ENCODE measurements at regions not wholly inside any gene's neighbourhood (a gene's known extent, or its start where the extent isn't known, plus 50 kb on each side); places are given as distances from the start of the nearest gene placed in this dataset.

DNA sequence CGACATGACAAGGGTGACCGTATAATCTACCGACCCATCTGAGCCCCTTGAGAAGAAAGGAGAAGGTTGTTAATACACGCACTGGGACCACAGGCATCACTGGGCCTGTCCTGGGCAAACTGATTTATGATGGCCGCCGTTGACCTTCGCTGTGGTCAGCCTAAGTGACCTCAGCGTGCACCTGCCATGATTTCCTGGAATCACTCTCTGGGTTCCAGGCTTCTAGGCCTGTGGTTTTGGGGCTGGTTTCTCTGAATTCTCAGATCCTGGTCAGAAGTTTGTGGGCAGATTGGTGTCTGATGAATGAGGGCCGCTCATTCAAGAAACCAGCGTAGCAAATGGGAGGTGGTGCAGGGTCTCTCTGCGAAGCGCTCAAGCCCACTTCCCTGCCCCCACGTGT is 64.0 kb downstream of the SIK1 start:
- TF ChIP-seq EZH2 (IDR thresholded peaks at IDR 0.05; ENCODE audit: borderline replicate concordance, low read length) = no peak
- TF ChIP-seq, protein P1, sequence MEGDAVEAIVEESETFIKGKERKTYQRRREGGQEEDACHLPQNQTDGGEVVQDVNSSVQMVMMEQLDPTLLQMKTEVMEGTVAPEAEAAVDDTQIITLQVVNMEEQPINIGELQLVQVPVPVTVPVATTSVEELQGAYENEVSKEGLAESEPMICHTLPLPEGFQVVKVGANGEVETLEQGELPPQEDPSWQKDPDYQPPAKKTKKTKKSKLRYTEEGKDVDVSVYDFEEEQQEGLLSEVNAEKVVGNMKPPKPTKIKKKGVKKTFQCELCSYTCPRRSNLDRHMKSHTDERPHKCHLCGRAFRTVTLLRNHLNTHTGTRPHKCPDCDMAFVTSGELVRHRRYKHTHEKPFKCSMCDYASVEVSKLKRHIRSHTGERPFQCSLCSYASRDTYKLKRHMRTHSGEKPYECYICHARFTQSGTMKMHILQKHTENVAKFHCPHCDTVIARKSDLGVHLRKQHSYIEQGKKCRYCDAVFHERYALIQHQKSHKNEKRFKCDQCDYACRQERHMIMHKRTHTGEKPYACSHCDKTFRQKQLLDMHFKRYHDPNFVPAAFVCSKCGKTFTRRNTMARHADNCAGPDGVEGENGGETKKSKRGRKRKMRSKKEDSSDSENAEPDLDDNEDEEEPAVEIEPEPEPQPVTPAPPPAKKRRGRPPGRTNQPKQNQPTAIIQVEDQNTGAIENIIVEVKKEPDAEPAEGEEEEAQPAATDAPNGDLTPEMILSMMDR (IDR thresholded peaks at IDR 0.05; ENCODE audit: low read length) = no peak
